Stimulated activated CD4-positive, alpha-beta T cell treated with anti-CD3 and anti-CD28 coated beads, Interleukin-15, amount 100 ng/mL, for 1 hour (primary cell): ENCODE measurements at regions not wholly inside any gene's neighbourhood (a gene's known extent, or its start where the extent isn't known, plus 50 kb on each side); places are given as distances from the start of the nearest gene placed in this dataset.
"Not testable (repeated sequence)": the region's sequence is repeated elsewhere in the genome, so short reads cannot be mapped to it uniquely, and the experiment has no call there.

Experiments
- DNase-seq, 2 donors: peaks; one replicate each; pipeline ENCODE4 v3.0.0-alpha.2; 2020; ENCODE audit warnings: low read depth in 1 of 2, low spot score in 1 of 2

- DNase-seq: no peak
These were observed 1013.5 kb downstream of the GATA3 start for GRCh38 chr10:9068003-9068402.

- DNase-seq: no peak
These were observed 1014.6 kb downstream of the GATA3 start for GRCh38 chr10:9069136-9069535.

GRCh38 chr10:9075420-9075819 is 1020.9 kb downstream of the GATA3 start:
- DNase-seq: no peak

- no peak for DNase-seq
These were observed 1021.6 kb downstream of the GATA3 start for GRCh38 chr10:9076066-9076465.

GRCh38 chr10:9081253-9081652 is 1026.8 kb downstream of the GATA3 start:
- no peak for DNase-seq

GRCh38 chr10:9081961-9082360 is 1027.5 kb downstream of the GATA3 start:
- no peak for DNase-seq

- DNase-seq: no peak
These were observed 1037.1 kb downstream of the GATA3 start for GRCh38 chr10:9091530-9092093.

- no peak for DNase-seq
These were observed 1041.8 kb downstream of the GATA3 start for GRCh38 chr10:9096288-9096687.

- DNase-seq: no peak
These were observed 1042.9 kb downstream of the GATA3 start for GRCh38 chr10:9097206-9097990.

- no peak for DNase-seq
These were observed 1043.5 kb downstream of the GATA3 start for GRCh38 chr10:9097991-9098306.

GRCh38 chr10:9102026-9102425 is 1047.5 kb downstream of the GATA3 start:
- no peak for DNase-seq

- no peak for DNase-seq
These were observed 1048.8 kb downstream of the GATA3 start for GRCh38 chr10:9103301-9103700.

GRCh38 chr10:9111976-9112375 is 1057.5 kb downstream of the GATA3 start:
- DNase-seq: no peak

- no peak for DNase-seq
These were observed 1072.2 kb downstream of the GATA3 start for GRCh38 chr10:9126728-9127127.

- no peak for DNase-seq
These were observed 1082.9 kb downstream of the GATA3 start for GRCh38 chr10:9137368-9137767.

- DNase-seq: not testable (repeated sequence)
These were observed 1084.3 kb downstream of the GATA3 start for GRCh38 chr10:9138829-9139228.

GRCh38 chr10:9140373-9140772 is 1085.9 kb downstream of the GATA3 start:
- no peak for DNase-seq

- DNase-seq: no peak
These were observed 1093.0 kb downstream of the GATA3 start for GRCh38 chr10:9147475-9147874.

GRCh38 chr10:9149134-9149533 is 1094.6 kb downstream of the GATA3 start:
- no peak for DNase-seq

- DNase-seq: not testable (repeated sequence)
These were observed 1098.6 kb downstream of the GATA3 start for GRCh38 chr10:9153057-9153456.

GRCh38 chr10:9157656-9158055 is 1103.2 kb downstream of the GATA3 start:
- DNase-seq: no peak

GRCh38 chr10:9158675-9159074 is 1104.2 kb downstream of the GATA3 start:
- no peak for DNase-seq

GRCh38 chr10:9160275-9160674 is 1105.8 kb downstream of the GATA3 start:
- no peak for DNase-seq
